ENCODE measurements at regions not wholly inside any gene's neighbourhood (a gene's known extent, or its start where the extent isn't known, plus 50 kb on each side); places are given as distances from the start of the nearest gene placed in this dataset.

- TF ChIP-seq JUN (CRISPR knock-in tag; IDR thresholded peaks at IDR 0.05): no peak
- no peak for TF ChIP-seq THAP7 (CRISPR knock-in tag; IDR thresholded peaks at IDR 0.05)
- no peak for TF ChIP-seq TEAD2 (CRISPR knock-in tag; IDR thresholded peaks at IDR 0.05)
- no peak for TF ChIP-seq ZNF768 (CRISPR knock-in tag; IDR thresholded peaks at IDR 0.05)
- TF ChIP-seq ATRX (CRISPR knock-in tag; IDR thresholded peaks at IDR 0.05; ENCODE audit: borderline replicate concordance): no peak
- no peak for TF ChIP-seq PRDM10 (CRISPR knock-in tag; IDR thresholded peaks at IDR 0.05; ENCODE audit: low read depth)
- no peak for TF ChIP-seq ZNF556 (CRISPR knock-in tag; IDR thresholded peaks at IDR 0.05; ENCODE audit: borderline replicate concordance)
- TF ChIP-seq ARID2 (CRISPR knock-in tag; IDR thresholded peaks at IDR 0.05; ENCODE audit: borderline replicate concordance): no peak
- TF ChIP-seq CTCF (CRISPR knock-in tag; IDR thresholded peaks at IDR 0.05): no peak
- TF ChIP-seq FOXA1 (IDR thresholded peaks at IDR 0.05): no peak
- TF ChIP-seq FOXA1 (CRISPR knock-in tag; IDR thresholded peaks at IDR 0.05): no peak
- no peak for TF ChIP-seq GTF3A (CRISPR knock-in tag; conservative IDR thresholded peaks at IDR 0.05)
- TF ChIP-seq CREB1 (IDR thresholded peaks at IDR 0.05): no peak
- TF ChIP-seq CREB1 (CRISPR knock-in tag; IDR thresholded peaks at IDR 0.05): no peak
These were observed 156.0 kb upstream of the CADM1 start for GRCh38 chr11:115660030-115660805.

Data from HepG2 (cell line).